ENCODE measurements at regions not wholly inside any gene's neighbourhood (a gene's known extent, or its start where the extent isn't known, plus 50 kb on each side); places are given as distances from the start of the nearest gene placed in this dataset.
A peak's percentile ranks its signal among the peaks of the same experiment; 100 is the strongest.

DNA sequence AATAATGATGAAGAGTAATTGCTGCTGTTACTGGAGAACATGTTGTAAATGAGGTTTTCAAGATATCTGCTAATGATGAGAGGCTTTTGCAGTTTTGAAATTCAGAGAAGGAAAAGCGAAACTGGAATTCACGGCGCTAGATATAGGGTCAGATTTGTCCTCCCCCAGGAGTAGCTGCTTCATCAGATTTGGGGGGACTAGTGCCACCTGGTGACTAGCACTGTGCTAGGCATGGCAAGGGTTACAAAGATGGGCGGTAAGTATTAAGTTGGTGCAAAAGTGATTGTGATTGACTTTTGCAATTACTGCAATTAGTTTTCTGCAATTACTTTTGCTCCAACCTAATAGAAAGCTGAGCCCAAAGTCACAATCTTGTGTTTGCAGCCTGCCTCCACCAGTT lies 879.9 kb upstream of the TENM4 start:
- no peak for FAIRE-seq
- 81% methylated on average over 4 of the region's 4 CpGs for WGBS (ENCODE audit: insufficient coverage, insufficient replicate concordance, low lambda C conversion rate, missing lambda C conversion rate)
- H3K4me3 ChIP-seq: no peak overlapping the region
- ChIA-PET RAD21 (ENCODE audit: unreplicated experiment) (interaction anchor here (1.1 to 1.4 kb wide), 2 partner anchors 34 to 1676 kb away, joined by 3 read pairs; no protein-coding TSS in a partner anchor), CTCF (interaction anchor here (1.1 to 1.4 kb wide), 2 partner anchors 611 to 916 kb away, joined by 3 read pairs; no protein-coding TSS in a partner anchor), POLR2A (no interaction called here), SMC1A (ENCODE audit: uncharacterized antibody, unreplicated experiment) (interaction anchor here (1.2 kb wide), 1 partner anchor 1676 kb away, joined by 3 read pairs; no protein-coding TSS in a partner anchor)
- no peaks in the 10 kb centered on the region for H3K9me3 ChIP-seq (replicated peaks; ENCODE audit: control insufficient read depth, insufficient read depth, low read length)
- peak; percentile 56; the same call in 1 of the 3 replicates for ATAC-seq
- H2AFZ ChIP-seq (ENCODE audit: control insufficient read depth, low read depth, low read length): no peak overlapping the region
- no TSS peak for BruUV-seq (replicated peaks)
- H3K27me3 ChIP-seq (replicated peaks in 1 of 2; ENCODE audit: control insufficient read depth in 2 of 2, insufficient read depth in 2 of 2, low read length in 1 of 2): no peaks in the 10 kb centered on the region
- no peak overlapping the region for H3K27ac ChIP-seq (ENCODE audit: control insufficient read depth, insufficient read depth)
- no peaks in the 10 kb centered on the region for H4K20me1 ChIP-seq (ENCODE audit: control insufficient read depth, insufficient read depth)
- no peak overlapping the region for H3K9ac ChIP-seq (ENCODE audit: control insufficient read depth, insufficient read depth, low read length)
- no peaks in the 10 kb centered on the region for H3K36me3 ChIP-seq (ENCODE audit: control insufficient read depth in 2 of 2, insufficient read depth in 2 of 2, low read length in 1 of 2)
- intact Hi-C loops (cut with micrococcal nuclease; ENCODE audit: unreplicated experiment): no loop called here
- no peaks in the 10 kb centered on the region for H3K4me1 ChIP-seq (ENCODE audit: control insufficient read depth, insufficient read depth, low read length)
- no peak overlapping the region for H3K4me2 ChIP-seq (ENCODE audit: control insufficient read depth, insufficient read depth)
- no peak for DNase-seq (ENCODE audit: low read depth, low spot score)
- no peaks in the 10 kb centered on the region for H3K79me2 ChIP-seq (ENCODE audit: control insufficient read depth, insufficient read depth, low read length)
- in situ Hi-C loops (cut with MboI): no loop called here
- TF ChIP-seq ZNF207 (IDR thresholded peaks at IDR 0.05; ENCODE audit: borderline replicate concordance): no peak
- TF ChIP-seq, protein P1, sequence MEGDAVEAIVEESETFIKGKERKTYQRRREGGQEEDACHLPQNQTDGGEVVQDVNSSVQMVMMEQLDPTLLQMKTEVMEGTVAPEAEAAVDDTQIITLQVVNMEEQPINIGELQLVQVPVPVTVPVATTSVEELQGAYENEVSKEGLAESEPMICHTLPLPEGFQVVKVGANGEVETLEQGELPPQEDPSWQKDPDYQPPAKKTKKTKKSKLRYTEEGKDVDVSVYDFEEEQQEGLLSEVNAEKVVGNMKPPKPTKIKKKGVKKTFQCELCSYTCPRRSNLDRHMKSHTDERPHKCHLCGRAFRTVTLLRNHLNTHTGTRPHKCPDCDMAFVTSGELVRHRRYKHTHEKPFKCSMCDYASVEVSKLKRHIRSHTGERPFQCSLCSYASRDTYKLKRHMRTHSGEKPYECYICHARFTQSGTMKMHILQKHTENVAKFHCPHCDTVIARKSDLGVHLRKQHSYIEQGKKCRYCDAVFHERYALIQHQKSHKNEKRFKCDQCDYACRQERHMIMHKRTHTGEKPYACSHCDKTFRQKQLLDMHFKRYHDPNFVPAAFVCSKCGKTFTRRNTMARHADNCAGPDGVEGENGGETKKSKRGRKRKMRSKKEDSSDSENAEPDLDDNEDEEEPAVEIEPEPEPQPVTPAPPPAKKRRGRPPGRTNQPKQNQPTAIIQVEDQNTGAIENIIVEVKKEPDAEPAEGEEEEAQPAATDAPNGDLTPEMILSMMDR (IDR thresholded peaks at IDR 0.05 in 2 of 3, conservative IDR thresholded peaks at IDR 0.05 in 1 of 3; ENCODE audit: control insufficient read depth in 2 of 3, extremely low read depth in 1 of 3, insufficient read depth in 1 of 3, low read depth in 3 of 3, low read length in 3 of 3): peak in 2 of 3 experiments; percentile 33 to 34; a peak in 3 of 6 replicates

DNA sequence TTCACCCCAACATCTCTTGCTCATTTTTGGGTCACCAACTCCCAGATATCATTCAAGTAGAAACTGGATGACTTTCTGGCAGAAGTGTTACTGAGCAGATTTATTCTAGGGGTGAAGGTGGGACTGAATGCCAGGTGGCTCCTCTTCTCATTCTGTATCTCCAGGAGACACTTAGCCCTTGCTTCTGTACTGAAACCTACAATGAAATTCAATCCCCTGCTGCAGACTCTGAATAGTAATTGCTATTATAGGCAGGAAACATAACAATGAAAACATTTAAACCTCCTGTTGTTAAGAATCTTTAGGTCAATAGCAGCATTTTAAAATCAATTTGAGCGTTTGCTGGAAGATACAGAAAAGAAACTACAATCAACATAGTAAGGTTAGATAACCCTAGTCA lies 879.4 kb upstream of the TENM4 start:
- ATAC-seq (no peak), FAIRE-seq (no peak), DNase-seq (ENCODE audit: low read depth, low spot score) (no peak)
- Histone ChIP-seq H3K4me3 (no peak overlapping the region), H3K36me3 (ENCODE audit: control insufficient read depth in 2 of 2, insufficient read depth in 2 of 2, low read length in 1 of 2) (no peaks in the 10 kb centered on the region), H2AFZ (ENCODE audit: control insufficient read depth, low read depth, low read length) (no peak overlapping the region), H3K9ac (ENCODE audit: control insufficient read depth, insufficient read depth, low read length) (no peak overlapping the region), H3K27ac (ENCODE audit: control insufficient read depth, insufficient read depth) (no peak overlapping the region), H4K20me1 (ENCODE audit: control insufficient read depth, insufficient read depth) (no peaks in the 10 kb centered on the region), H3K9me3 (replicated peaks; ENCODE audit: control insufficient read depth, insufficient read depth, low read length) (no peaks in the 10 kb centered on the region), H3K27me3 (replicated peaks in 1 of 2; ENCODE audit: control insufficient read depth in 2 of 2, insufficient read depth in 2 of 2, low read length in 1 of 2) (no peaks in the 10 kb centered on the region), H3K4me1 (ENCODE audit: control insufficient read depth, insufficient read depth, low read length) (no peaks in the 10 kb centered on the region), H3K79me2 (ENCODE audit: control insufficient read depth, insufficient read depth, low read length) (no peaks in the 10 kb centered on the region), H3K4me2 (ENCODE audit: control insufficient read depth, insufficient read depth) (no peak overlapping the region)
- WGBS (ENCODE audit: insufficient coverage, insufficient replicate concordance, low lambda C conversion rate, missing lambda C conversion rate): 5% methylated on average over 1 of the region's 1 CpG
- POLR2A ChIA-PET: no interaction called here
- RAD21 ChIA-PET (ENCODE audit: unreplicated experiment): interaction anchor here (1.4 kb wide), 1 partner anchor 1675 kb away, joined by 3 read pairs; no protein-coding TSS in a partner anchor
- intact Hi-C loops (cut with micrococcal nuclease; ENCODE audit: unreplicated experiment) (no loop called here), in situ Hi-C loops (cut with MboI) (no loop called here)
- SMC1A ChIA-PET (ENCODE audit: uncharacterized antibody, unreplicated experiment): interaction anchor here (1.2 kb wide), 1 partner anchor 1675 kb away, joined by 3 read pairs; no protein-coding TSS in a partner anchor
- CTCF ChIA-PET: interaction anchor here (1.1 kb wide), 1 partner anchor 611 kb away, joined by 3 read pairs; no protein-coding TSS in a partner anchor
- TF ChIP-seq, protein P2, sequence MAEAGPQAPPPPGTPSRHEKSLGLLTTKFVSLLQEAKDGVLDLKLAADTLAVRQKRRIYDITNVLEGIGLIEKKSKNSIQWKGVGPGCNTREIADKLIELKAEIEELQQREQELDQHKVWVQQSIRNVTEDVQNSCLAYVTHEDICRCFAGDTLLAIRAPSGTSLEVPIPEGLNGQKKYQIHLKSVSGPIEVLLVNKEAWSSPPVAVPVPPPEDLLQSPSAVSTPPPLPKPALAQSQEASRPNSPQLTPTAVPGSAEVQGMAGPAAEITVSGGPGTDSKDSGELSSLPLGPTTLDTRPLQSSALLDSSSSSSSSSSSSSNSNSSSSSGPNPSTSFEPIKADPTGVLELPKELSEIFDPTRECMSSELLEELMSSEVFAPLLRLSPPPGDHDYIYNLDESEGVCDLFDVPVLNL (IDR thresholded peaks at IDR 0.05; ENCODE audit: low read depth, low read length): no peak
- no peak for TF ChIP-seq STAT3 (IDR thresholded peaks at IDR 0.05; ENCODE audit: low read depth, low read length)
- no peak for TF ChIP-seq NFYA (IDR thresholded peaks at IDR 0.05; ENCODE audit: borderline replicate concordance, low read depth, low read length)
- no peak for TF ChIP-seq HDGF (IDR thresholded peaks at IDR 0.05)
- BruUV-seq (replicated peaks): no TSS peak
